PC-3 (cell line): ENCODE measurements at regions not wholly inside any gene's neighbourhood (a gene's known extent, or its start where the extent isn't known, plus 50 kb on each side); places are given as distances from the start of the nearest gene placed in this dataset.

ENCODE experiments used
- ATAC-seq: fragments of 200-7000 bp; cut with Tn5 transposase; 2 replicates; pipeline ENCODE4 v1.9.1; 2020; ENCODE audit warnings: mild to moderate bottlenecking, moderate library complexity
- BruUV-seq: library from RNA; stranded (reverse); fragments of 400-500 nt; replicated peaks from 2 replicates; lab custom pipeline; 2021; lab: Mats Ljungman, UMichigan
- CTCF ChIA-PET: fragments of 300-600 bp; sonication (Branson Sonifier 250); formaldehyde crosslinking; loops from one replicate; lab custom pipeline; 2022; ENCODE audit warnings: antibody characterized with exemption; lab: Charles Lee
- POLR2A ChIA-PET: fragments of 300-600 bp; sonication (Branson Sonifier 250); formaldehyde crosslinking; loops from one replicate; lab custom pipeline; 2022; ENCODE audit warnings: antibody characterized with exemption; ENCODE audit not compliant: unreplicated experiment; lab: Charles Lee
- DNase-seq: peaks from one replicate; pipeline ENCODE4 v3.0.0-alpha.2; 2015
- H2AFZ ChIP-seq: fragments of 300-600 bp; sonication (generic); 2 replicates; pipeline ENCODE4 v1.6.0; 2016; ENCODE audit warnings: antibody characterized with exemption, low read length
- H3F3A ChIP-seq: fragments of 300-600 bp; sonication (generic); one replicate; pipeline ENCODE4 v1.6.0; 2017; ENCODE audit warnings: antibody characterized with exemption, low read length, control low read depth, mild to moderate bottlenecking; ENCODE audit not compliant: unreplicated experiment
- H3K27ac ChIP-seq: fragments of 300-600 bp; sonication (generic); 2 replicates; pipeline ENCODE4 v1.5.1; 2016; ENCODE audit warnings: mild to moderate bottlenecking, low read length
- H3K27me3 ChIP-seq: fragments of 300-600 bp; sonication (generic); 2 replicates; pipeline ENCODE4 v1.6.1; 2016; ENCODE audit warnings: low read length, mixed read lengths
- H3K36me3 ChIP-seq: fragments of 300-600 bp; sonication (generic); 2 replicates; pipeline ENCODE4 v1.6.1; 2016; ENCODE audit warnings: low read depth, mixed run types, low read length, mixed read lengths
- H3K4me1 ChIP-seq: fragments of 300-600 bp; sonication (generic); 2 replicates; pipeline ENCODE4 v1.5.1; 2016; ENCODE audit warnings: low read length; ENCODE audit not compliant: insufficient read depth
- H3K4me2 ChIP-seq: fragments of 300-600 bp; sonication (generic); 2 replicates; pipeline ENCODE4 v1.6.0; 2016; ENCODE audit warnings: low read length
- H3K4me3 ChIP-seq: fragments of 300-600 bp; sonication (generic); 2 replicates; pipeline ENCODE4 v1.5.1; 2016; ENCODE audit warnings: mild to moderate bottlenecking, low read length, mixed read lengths
- H3K79me2 ChIP-seq: fragments of 300-600 bp; sonication (generic); 2 replicates; pipeline ENCODE4 v1.6.1; 2017; ENCODE audit warnings: low read length, mixed read lengths
- H3K9ac ChIP-seq: fragments of 300-600 bp; sonication (generic); 2 replicates; pipeline ENCODE4 v1.6.0; 2016; ENCODE audit warnings: mild to moderate bottlenecking, low read length
- H3K9me2 ChIP-seq: fragments of 300-600 bp; sonication (generic); replicated peaks from 2 replicates; pipeline ENCODE4 v1.6.1; 2016; ENCODE audit warnings: mixed run types, low read length, mixed read lengths
- H3K9me3 ChIP-seq: fragments of 300-600 bp; sonication (generic); 2 replicates; pipeline ENCODE4 v1.6.1; 2016; ENCODE audit warnings: low read length, mixed read lengths
- H4K20me1 ChIP-seq: fragments of 300-600 bp; sonication (generic); 2 replicates; pipeline ENCODE4 v1.6.1; 2016; ENCODE audit warnings: low read length, mixed read lengths
- EZH2 ChIP-seq: fragments of 300-600 bp; sonication (generic); IDR thresholded peaks from one replicate; pipeline ENCODE4 v1.6.1; 2017; ENCODE audit warnings: antibody characterized with exemption, mild to moderate bottlenecking, low read length; ENCODE audit not compliant: unreplicated experiment
- EZH2phosphoT487 ChIP-seq: fragments of 300-600 bp; sonication (generic); IDR thresholded peaks from 2 replicates; pipeline ENCODE4 v1.6.1; 2018; ENCODE audit warnings: mild to moderate bottlenecking, antibody characterized with exemption, low read length, borderline replicate concordance
- intact Hi-C: fragments of 100-400 bp; cut with micrococcal nuclease; formaldehyde crosslinking; loops from 2 replicates; pipeline ENCODE4 v1.9.0; 2023
- TF ChIP-seq, protein P1 (sequence below): fragments of 300-600 bp; sonication (generic); conservative IDR thresholded peaks from 2 replicates; pipeline ENCODE4 v1.5.1; 2017; ENCODE audit warnings: antibody characterized with exemption, low read depth, mild to moderate bottlenecking, low read length

DNA sequence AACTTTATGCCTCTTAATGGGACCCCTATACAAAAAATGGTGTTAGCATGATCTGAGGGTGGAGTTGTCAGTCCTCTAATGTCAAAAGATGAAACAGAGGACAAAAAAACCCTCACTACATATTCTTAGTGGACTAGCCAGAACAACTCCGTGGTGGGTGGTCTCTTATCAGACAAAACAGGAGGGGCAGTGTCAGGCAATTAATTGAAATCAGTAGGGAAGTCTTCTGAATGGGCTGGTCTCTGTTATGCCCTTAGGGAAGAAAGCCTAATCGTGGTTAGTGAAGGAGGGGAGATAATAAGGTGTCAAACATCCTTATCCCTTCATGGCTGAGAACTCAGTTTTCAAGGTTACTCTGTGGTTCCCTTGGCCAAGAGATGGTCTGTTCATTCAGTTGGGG lies 909.4 kb downstream of the GRID1 start:
- DNase-seq (no peak), ATAC-seq (no peak)
- ChIA-PET POLR2A (no interaction called here), CTCF (no interaction called here)
- no peaks in the 10 kb centered on the region for H3K79me2 ChIP-seq
- no peak overlapping the region for H3K4me2 ChIP-seq
- H3F3A ChIP-seq: no peaks in the 10 kb centered on the region
- no peaks in the 10 kb centered on the region for H4K20me1 ChIP-seq
- no peak overlapping the region for H3K4me3 ChIP-seq
- TF ChIP-seq EZH2: no peak
- TF ChIP-seq, protein P1, sequence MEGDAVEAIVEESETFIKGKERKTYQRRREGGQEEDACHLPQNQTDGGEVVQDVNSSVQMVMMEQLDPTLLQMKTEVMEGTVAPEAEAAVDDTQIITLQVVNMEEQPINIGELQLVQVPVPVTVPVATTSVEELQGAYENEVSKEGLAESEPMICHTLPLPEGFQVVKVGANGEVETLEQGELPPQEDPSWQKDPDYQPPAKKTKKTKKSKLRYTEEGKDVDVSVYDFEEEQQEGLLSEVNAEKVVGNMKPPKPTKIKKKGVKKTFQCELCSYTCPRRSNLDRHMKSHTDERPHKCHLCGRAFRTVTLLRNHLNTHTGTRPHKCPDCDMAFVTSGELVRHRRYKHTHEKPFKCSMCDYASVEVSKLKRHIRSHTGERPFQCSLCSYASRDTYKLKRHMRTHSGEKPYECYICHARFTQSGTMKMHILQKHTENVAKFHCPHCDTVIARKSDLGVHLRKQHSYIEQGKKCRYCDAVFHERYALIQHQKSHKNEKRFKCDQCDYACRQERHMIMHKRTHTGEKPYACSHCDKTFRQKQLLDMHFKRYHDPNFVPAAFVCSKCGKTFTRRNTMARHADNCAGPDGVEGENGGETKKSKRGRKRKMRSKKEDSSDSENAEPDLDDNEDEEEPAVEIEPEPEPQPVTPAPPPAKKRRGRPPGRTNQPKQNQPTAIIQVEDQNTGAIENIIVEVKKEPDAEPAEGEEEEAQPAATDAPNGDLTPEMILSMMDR: no peak
- no peak for TF ChIP-seq EZH2phosphoT487
- no peaks in the 10 kb centered on the region for H3K27me3 ChIP-seq
- H3K27ac ChIP-seq: no peak overlapping the region
- no peaks in the 10 kb centered on the region for H3K36me3 ChIP-seq
- no peaks in the 10 kb centered on the region for H3K9me3 ChIP-seq
- no peaks in the 10 kb centered on the region for H3K9me2 ChIP-seq
- intact Hi-C loops: no loop called here
- no peak overlapping the region for H2AFZ ChIP-seq
- no peak overlapping the region for H3K9ac ChIP-seq
- no TSS peak for BruUV-seq
- no peaks in the 10 kb centered on the region for H3K4me1 ChIP-seq

DNA sequence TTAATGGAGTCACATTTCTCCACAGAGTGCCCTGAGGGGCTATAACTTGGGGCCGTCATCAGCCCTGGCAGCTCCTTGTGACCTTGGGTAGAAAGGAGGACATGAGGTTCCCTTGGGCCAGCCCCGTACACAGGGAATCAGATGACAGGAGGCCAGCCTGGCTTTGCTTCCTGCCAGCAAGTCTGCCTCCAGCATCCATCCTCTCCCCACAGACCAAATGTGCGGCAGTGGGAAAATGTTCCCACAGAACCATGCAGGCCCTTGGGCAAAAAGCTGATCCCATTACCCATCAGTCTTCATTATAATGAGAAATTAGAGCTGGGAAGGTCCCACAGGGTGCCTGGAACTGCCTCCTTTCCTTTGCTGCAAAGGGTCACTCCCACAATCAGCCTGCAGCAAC lies 908.3 kb downstream of the GRID1 start:
- POLR2A ChIA-PET: no interaction called here
- Histone ChIP-seq H3K27ac (no peak overlapping the region), H3K4me2 (no peak overlapping the region), H3K4me3 (no peak overlapping the region), H3K79me2 (no peaks in the 10 kb centered on the region), H3K36me3 (no peaks in the 10 kb centered on the region), H4K20me1 (no peaks in the 10 kb centered on the region), H3K9ac (no peak overlapping the region), H3K27me3 (no peaks in the 10 kb centered on the region), H2AFZ (no peak overlapping the region), H3K4me1 (no peaks in the 10 kb centered on the region), H3K9me2 (no peaks in the 10 kb centered on the region), H3K9me3 (no peaks in the 10 kb centered on the region), H3F3A (no peaks in the 10 kb centered on the region)
- intact Hi-C loops: no loop called here
- DNase-seq (no peak), ATAC-seq (no peak)
- CTCF ChIA-PET: no interaction called here
- TF ChIP-seq EZH2 (no peak), EZH2phosphoT487 (no peak)
- TF ChIP-seq, protein P1: no peak
- BruUV-seq: no TSS peak

DNA sequence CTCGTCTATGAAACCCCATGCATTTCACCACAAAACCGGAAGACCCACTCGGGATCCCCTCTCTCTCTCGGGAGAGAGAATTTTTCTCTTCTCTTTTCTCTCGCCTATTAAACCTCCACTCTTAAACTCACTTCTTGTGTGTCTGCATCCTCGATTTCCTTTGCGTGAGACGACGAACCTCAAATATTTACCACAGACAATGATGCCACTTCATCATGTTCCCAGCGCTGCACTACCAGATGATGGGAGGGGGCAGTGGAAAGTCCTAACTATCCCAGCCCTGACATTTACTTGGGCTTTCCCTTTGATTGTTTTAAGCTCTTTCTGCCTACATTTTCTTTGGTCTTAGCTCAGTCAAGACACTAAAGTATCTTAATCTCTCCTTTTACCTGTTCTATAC lies 906.7 kb downstream of the GRID1 start:
- intact Hi-C loops: no loop called here
- no peaks in the 10 kb centered on the region for H3K27me3 ChIP-seq
- CTCF ChIA-PET: no interaction called here
- H3K4me2 ChIP-seq: no peak overlapping the region
- no peaks in the 10 kb centered on the region for H3K9me3 ChIP-seq
- no peak overlapping the region for H2AFZ ChIP-seq
- H3K9ac ChIP-seq: no peak overlapping the region
- no peaks in the 10 kb centered on the region for H3K9me2 ChIP-seq
- no TSS peak for BruUV-seq
- no peaks in the 10 kb centered on the region for H3K4me1 ChIP-seq
- no peak overlapping the region for H3K4me3 ChIP-seq
- no peaks in the 10 kb centered on the region for H3K79me2 ChIP-seq
- no peak overlapping the region for H3K27ac ChIP-seq
- TF ChIP-seq, protein P1: no peak
- TF ChIP-seq EZH2 (no peak), EZH2phosphoT487 (no peak)
- no peak for DNase-seq
- POLR2A ChIA-PET: no interaction called here
- no peak for ATAC-seq
- H3K36me3 ChIP-seq: no peaks in the 10 kb centered on the region
- H4K20me1 ChIP-seq: no peaks in the 10 kb centered on the region
- no peaks in the 10 kb centered on the region for H3F3A ChIP-seq
